ENCODE measurements at regions not wholly inside any gene's neighbourhood (a gene's known extent, or its start where the extent isn't known, plus 50 kb on each side); places are given as distances from the start of the nearest gene placed in this dataset.

DNA sequence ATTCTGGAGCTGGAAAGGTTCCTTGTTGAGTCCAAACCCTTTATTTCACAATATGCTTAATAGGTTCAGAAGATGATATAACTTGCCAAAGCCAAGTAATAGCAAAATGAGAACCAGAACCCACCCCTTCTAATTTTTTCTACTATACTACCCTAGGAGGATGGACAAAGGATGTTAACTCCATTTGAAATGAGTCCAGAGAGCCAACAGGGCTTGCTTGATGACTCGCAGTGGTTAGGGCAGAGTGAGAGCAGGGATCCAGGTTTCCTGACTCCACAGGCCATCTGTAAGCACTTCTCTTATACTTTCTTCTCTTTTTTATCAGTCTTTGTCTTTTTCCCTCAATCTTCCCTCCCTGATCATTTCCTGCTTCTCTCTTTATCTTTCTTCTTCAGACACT is 668.1 kb downstream of the MED13L start:
- FAIRE-seq, result no peak
- 0% methylated on average over 1 of the region's 1 CpG for WGBS (ENCODE audit: insufficient coverage, low coverage, missing lambda C conversion rate)
- TF ChIP-seq SMAD1 (IDR thresholded peaks at IDR 0.05; ENCODE audit: low read depth, low read length, partially characterized antibody), result no peak
- no peak for TF ChIP-seq DACH1 (IDR thresholded peaks at IDR 0.05; ENCODE audit: partially characterized antibody)
- TF ChIP-seq SMC3 (conservative IDR thresholded peaks at IDR 0.05; ENCODE audit: insufficient read depth, low read depth, low read length), result no peak
- TF ChIP-seq ZBTB7A (IDR thresholded peaks at IDR 0.05; ENCODE audit: borderline replicate concordance, control insufficient read depth, low read depth, low read length), result no peak
- TF ChIP-seq YBX1 (IDR thresholded peaks at IDR 0.05), result no peak
- TF ChIP-seq, protein P1, sequence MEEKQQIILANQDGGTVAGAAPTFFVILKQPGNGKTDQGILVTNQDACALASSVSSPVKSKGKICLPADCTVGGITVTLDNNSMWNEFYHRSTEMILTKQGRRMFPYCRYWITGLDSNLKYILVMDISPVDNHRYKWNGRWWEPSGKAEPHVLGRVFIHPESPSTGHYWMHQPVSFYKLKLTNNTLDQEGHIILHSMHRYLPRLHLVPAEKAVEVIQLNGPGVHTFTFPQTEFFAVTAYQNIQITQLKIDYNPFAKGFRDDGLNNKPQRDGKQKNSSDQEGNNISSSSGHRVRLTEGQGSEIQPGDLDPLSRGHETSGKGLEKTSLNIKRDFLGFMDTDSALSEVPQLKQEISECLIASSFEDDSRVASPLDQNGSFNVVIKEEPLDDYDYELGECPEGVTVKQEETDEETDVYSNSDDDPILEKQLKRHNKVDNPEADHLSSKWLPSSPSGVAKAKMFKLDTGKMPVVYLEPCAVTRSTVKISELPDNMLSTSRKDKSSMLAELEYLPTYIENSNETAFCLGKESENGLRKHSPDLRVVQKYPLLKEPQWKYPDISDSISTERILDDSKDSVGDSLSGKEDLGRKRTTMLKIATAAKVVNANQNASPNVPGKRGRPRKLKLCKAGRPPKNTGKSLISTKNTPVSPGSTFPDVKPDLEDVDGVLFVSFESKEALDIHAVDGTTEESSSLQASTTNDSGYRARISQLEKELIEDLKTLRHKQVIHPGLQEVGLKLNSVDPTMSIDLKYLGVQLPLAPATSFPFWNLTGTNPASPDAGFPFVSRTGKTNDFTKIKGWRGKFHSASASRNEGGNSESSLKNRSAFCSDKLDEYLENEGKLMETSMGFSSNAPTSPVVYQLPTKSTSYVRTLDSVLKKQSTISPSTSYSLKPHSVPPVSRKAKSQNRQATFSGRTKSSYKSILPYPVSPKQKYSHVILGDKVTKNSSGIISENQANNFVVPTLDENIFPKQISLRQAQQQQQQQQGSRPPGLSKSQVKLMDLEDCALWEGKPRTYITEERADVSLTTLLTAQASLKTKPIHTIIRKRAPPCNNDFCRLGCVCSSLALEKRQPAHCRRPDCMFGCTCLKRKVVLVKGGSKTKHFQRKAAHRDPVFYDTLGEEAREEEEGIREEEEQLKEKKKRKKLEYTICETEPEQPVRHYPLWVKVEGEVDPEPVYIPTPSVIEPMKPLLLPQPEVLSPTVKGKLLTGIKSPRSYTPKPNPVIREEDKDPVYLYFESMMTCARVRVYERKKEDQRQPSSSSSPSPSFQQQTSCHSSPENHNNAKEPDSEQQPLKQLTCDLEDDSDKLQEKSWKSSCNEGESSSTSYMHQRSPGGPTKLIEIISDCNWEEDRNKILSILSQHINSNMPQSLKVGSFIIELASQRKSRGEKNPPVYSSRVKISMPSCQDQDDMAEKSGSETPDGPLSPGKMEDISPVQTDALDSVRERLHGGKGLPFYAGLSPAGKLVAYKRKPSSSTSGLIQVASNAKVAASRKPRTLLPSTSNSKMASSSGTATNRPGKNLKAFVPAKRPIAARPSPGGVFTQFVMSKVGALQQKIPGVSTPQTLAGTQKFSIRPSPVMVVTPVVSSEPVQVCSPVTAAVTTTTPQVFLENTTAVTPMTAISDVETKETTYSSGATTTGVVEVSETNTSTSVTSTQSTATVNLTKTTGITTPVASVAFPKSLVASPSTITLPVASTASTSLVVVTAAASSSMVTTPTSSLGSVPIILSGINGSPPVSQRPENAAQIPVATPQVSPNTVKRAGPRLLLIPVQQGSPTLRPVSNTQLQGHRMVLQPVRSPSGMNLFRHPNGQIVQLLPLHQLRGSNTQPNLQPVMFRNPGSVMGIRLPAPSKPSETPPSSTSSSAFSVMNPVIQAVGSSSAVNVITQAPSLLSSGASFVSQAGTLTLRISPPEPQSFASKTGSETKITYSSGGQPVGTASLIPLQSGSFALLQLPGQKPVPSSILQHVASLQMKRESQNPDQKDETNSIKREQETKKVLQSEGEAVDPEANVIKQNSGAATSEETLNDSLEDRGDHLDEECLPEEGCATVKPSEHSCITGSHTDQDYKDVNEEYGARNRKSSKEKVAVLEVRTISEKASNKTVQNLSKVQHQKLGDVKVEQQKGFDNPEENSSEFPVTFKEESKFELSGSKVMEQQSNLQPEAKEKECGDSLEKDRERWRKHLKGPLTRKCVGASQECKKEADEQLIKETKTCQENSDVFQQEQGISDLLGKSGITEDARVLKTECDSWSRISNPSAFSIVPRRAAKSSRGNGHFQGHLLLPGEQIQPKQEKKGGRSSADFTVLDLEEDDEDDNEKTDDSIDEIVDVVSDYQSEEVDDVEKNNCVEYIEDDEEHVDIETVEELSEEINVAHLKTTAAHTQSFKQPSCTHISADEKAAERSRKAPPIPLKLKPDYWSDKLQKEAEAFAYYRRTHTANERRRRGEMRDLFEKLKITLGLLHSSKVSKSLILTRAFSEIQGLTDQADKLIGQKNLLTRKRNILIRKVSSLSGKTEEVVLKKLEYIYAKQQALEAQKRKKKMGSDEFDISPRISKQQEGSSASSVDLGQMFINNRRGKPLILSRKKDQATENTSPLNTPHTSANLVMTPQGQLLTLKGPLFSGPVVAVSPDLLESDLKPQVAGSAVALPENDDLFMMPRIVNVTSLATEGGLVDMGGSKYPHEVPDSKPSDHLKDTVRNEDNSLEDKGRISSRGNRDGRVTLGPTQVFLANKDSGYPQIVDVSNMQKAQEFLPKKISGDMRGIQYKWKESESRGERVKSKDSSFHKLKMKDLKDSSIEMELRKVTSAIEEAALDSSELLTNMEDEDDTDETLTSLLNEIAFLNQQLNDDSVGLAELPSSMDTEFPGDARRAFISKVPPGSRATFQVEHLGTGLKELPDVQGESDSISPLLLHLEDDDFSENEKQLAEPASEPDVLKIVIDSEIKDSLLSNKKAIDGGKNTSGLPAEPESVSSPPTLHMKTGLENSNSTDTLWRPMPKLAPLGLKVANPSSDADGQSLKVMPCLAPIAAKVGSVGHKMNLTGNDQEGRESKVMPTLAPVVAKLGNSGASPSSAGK (IDR thresholded peaks at IDR 0.05), result no peak
- no peak for TF ChIP-seq DIDO1 (tag; IDR thresholded peaks at IDR 0.05; ENCODE audit: low read depth)
- TF ChIP-seq TRIM28 (IDR thresholded peaks at IDR 0.05), result no peak
- TF ChIP-seq FOXJ2 (tag; IDR thresholded peaks at IDR 0.05), result no peak
- TF ChIP-seq MYC (IDR thresholded peaks at IDR 0.05; ENCODE audit: low read depth, low read length), result no peak
- no peak for TF ChIP-seq MYC (CRISPR knock-in tag; IDR thresholded peaks at IDR 0.05; ENCODE audit: borderline replicate concordance, low read depth)

More for the DNA sequence above, 668.1 kb downstream of the MED13L start:
- ChIA-PET POLR2A (no interaction called here), CTCF (ENCODE audit: low intra/inter-chr PET ratio) (no interaction called here)
- DNase-seq (ENCODE audit: extremely low read depth in 1 of 4, low spot score in 3 of 4) (no peak), ATAC-seq (no peak)
- H3K9me3 ChIP-seq (replicated peaks; ENCODE audit: control insufficient read depth, insufficient read depth, low read depth, low read length), result no peaks in the 10 kb centered on the region
- no peak overlapping the region for H3K9ac ChIP-seq (ENCODE audit: insufficient read depth in 1 of 2, low read depth in 2 of 2, low read length in 2 of 2)
- no TSS peak for BruUV-seq (replicated peaks)
- H3K4me3 ChIP-seq, result no peak overlapping the region
- peaks cover 3 to 4% of the 10 kb centered on the region in 2 experiments; a peak in 2 of 5 replicates for H3K27me3 ChIP-seq (ENCODE audit: control insufficient read depth in 2 of 2, insufficient read depth in 2 of 2, low read length in 2 of 2)
- in situ Hi-C loops (cut with MboI), result no loop called here
- no peaks in the 10 kb centered on the region for H3K36me3 ChIP-seq (ENCODE audit: control insufficient read depth, insufficient read depth, low read length)
- H2AFZ ChIP-seq (ENCODE audit: low read depth, low read length), result no peak overlapping the region
- intact Hi-C loops (cut with micrococcal nuclease), result no loop called here
- no peaks in the 10 kb centered on the region for H3K4me1 ChIP-seq (replicated peaks in 1 of 2; ENCODE audit: control insufficient read depth in 2 of 2, insufficient read depth in 2 of 2, low read length in 2 of 2)
- no peak overlapping the region for H3K4me2 ChIP-seq (ENCODE audit: insufficient read depth, low read length)
- H3K79me2 ChIP-seq (ENCODE audit: control insufficient read depth, insufficient read depth, low read length), result no peaks in the 10 kb centered on the region
- H3K27ac ChIP-seq (ENCODE audit: extremely low read depth, low read depth, low read length), result no peak overlapping the region
- no peaks in the 10 kb centered on the region for H3K9me1 ChIP-seq (ENCODE audit: control insufficient read depth, insufficient read depth, low read length)
- no peaks in the 10 kb centered on the region for H4K20me1 ChIP-seq (replicated peaks; ENCODE audit: control insufficient read depth, insufficient read depth, low read length)

All from K562 (cell line).